ENCODE measurements at regions not wholly inside any gene's neighbourhood (a gene's known extent, or its start where the extent isn't known, plus 50 kb on each side); places are given as distances from the start of the nearest gene placed in this dataset.
"Not testable (repeated sequence)": the region's sequence is repeated elsewhere in the genome, so short reads cannot be mapped to it uniquely, and the experiment has no call there.

DNA sequence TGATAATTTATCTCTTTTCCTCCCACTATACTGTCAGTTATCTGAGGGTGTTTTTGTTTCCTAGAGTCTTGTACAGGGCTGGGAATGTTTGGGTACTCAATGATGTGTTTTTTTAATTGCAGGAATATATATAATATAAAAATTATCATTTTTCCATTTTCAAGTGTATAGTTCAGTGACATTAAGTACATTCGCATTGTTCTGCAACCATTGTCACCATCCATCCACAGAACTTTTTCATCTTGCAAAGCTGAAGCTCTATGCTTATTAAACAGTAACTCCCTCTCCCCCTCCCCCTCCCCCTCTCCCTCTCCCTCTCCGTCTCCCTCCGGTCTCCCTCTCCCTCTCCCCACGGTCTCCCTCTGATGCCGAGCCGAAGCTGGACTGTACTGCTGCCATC, 93.0 kb upstream of the MANSC4 start:
- no peaks in the 10 kb centered on the region for H3K36me3 Mint-ChIP-seq (ENCODE audit: insufficient read depth)
- no peaks in the 10 kb centered on the region for H3K27me3 Mint-ChIP-seq (ENCODE audit: low read depth)
- no peak overlapping the region for H3K4me3 Mint-ChIP-seq
- H3K9me3 Mint-ChIP-seq, result no peaks in the 10 kb centered on the region
- ATAC-seq (no peak), DNase-seq (no peak)
- peaks cover 13% of the 10 kb centered on the region for H3K4me1 Mint-ChIP-seq (ENCODE audit: low read depth)

DNA sequence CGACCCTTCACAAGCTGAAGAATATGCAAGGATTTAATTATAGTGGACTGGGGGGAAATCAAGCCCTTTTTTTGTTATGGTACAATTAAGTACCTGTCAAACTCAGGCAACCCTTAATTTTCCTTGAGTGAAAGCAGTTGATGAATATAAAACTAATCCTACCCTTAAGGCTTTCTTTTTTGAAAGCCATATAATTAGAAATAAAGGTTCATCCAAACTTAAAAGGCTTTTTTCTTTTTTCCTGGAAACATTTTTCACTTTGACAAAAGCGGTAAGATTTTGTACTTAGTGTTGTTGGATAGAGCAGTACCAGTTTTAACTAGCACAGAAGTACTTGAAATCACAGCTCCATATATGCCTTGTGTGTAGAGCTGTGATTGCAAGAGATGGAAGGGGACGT, 91.9 kb upstream of the MANSC4 start:
- no peak for ATAC-seq
- Mint-ChIP-seq H3K27me3 (ENCODE audit: low read depth) (no peaks in the 10 kb centered on the region), H3K4me1 (ENCODE audit: low read depth) (peaks cover 13% of the 10 kb centered on the region), H3K4me3 (no peak overlapping the region), H3K9me3 (no peaks in the 10 kb centered on the region), H3K36me3 (ENCODE audit: insufficient read depth) (no peaks in the 10 kb centered on the region)
- no peak for DNase-seq

DNA sequence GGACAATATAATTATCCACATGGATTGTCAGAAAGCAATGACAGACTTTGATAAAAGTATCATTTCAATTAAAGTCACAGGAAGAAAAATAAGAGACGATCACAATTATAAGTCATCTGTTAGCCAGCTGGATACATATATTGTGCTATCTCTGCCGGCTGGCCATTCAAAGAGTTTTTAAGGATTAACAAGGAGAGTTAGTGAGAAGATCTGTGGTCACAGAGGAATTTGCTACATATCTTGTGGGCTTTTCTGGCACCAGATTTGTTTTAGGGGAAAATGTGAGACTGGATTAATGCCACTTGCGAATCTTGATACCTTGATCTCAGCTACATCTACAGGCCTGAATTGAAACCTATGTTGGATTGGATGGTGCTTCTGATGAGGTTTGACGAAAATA, 90.9 kb upstream of the MANSC4 start:
- DNase-seq (no peak), ATAC-seq (peak in 1 of 2 donors; percentile 37)
- H3K4me3 Mint-ChIP-seq, result no peak overlapping the region
- no peaks in the 10 kb centered on the region for H3K9me3 Mint-ChIP-seq
- H3K4me1 Mint-ChIP-seq (ENCODE audit: low read depth), result peaks cover 13% of the 10 kb centered on the region
- no peaks in the 10 kb centered on the region for H3K27me3 Mint-ChIP-seq (ENCODE audit: low read depth)
- H3K36me3 Mint-ChIP-seq (ENCODE audit: insufficient read depth), result no peaks in the 10 kb centered on the region

DNA sequence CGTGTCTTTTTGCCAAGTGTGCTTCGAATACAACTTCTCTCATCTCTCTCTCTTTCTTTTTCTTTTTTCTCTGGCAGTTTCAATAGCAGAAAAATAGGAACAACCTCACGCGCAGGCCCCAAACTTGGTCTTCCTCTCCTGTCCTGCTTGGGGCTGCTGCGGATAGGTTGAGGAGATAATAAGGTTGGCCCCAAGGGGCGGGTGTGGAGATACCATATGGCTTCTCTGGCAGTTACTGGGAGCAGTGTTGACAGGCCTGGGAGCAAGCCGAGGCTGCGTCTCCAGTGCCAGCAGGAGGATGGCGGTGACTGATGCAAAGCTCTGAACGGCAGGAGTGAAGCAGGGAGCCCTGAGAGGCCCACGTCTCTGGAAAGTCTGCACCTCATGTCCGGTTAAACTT, 89.5 kb upstream of the MANSC4 start:
- ATAC-seq (no peak), DNase-seq (no peak)
- no peak overlapping the region for H3K4me3 Mint-ChIP-seq
- H3K9me3 Mint-ChIP-seq, result no peaks in the 10 kb centered on the region
- peaks cover 18% of the 10 kb centered on the region for H3K4me1 Mint-ChIP-seq (ENCODE audit: low read depth)
- H3K27me3 Mint-ChIP-seq (ENCODE audit: low read depth), result no peaks in the 10 kb centered on the region
- H3K36me3 Mint-ChIP-seq (ENCODE audit: insufficient read depth), result no peaks in the 10 kb centered on the region

DNA sequence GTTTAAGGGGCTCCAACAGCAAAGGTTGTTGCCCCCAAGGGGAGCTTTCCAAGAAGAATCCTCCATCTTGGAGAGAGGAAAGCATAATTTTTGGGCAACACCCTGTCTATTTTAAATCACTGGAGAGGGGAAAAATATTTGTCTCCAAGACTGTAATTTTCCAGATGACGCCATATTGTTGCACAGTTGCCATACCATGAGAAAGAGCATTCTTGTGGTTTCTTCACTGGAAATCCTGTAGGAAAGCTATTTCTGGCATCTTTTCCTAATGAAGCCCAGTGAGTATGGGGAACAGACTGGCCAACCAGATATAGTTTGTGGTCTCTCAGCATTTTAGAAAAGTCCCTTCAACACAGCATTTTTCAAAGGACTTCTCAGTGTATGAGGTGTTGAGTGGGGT, 88.1 kb upstream of the MANSC4 start:
- DNase-seq, result no peak
- Mint-ChIP-seq H3K36me3 (ENCODE audit: insufficient read depth) (no peaks in the 10 kb centered on the region), H3K4me1 (ENCODE audit: low read depth) (peaks cover 28% of the 10 kb centered on the region), H3K9me3 (no peaks in the 10 kb centered on the region), H3K27me3 (ENCODE audit: low read depth) (no peaks in the 10 kb centered on the region), H3K4me3 (no peak overlapping the region)
- no peak for ATAC-seq

DNA sequence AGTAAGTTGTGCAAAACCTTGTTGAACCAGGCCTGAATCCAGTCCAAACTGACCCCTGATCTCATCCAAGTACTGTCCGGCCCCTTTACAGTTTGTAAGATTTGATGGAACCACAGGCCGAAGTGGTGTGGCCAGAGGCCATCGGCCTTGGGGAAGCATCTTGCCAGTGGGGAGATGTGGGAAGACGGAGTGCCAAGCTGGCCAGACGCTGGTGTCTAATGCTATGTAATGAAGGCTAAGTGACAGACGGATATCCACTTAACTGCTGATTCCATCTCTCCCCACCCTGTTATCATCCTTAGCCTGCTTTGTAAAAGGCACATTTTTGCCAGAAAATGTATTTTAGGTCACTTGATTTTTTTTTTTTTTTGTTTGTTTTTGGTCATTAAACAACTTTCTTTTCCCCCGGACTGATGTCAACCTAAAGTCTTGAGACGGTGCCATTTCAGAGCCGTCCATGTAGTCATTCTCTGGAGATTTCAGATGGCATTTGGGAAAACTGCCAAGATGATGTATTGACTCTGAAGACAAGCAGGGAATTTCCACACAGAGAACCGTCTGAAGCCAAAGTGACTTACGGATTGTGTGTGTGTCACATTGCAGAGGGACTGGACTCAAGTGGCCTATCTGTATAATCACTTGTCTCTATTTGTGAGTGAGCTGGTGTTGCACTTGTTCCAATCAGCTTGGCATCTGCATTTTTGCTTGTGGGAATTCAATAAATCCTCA, 86.5 kb upstream of the MANSC4 start:
- H3K27me3 Mint-ChIP-seq (ENCODE audit: low read depth), result no peaks in the 10 kb centered on the region
- DNase-seq (no peak), ATAC-seq (no peak)
- H3K4me3 Mint-ChIP-seq, result no peak overlapping the region
- H3K36me3 Mint-ChIP-seq (ENCODE audit: insufficient read depth), result no peaks in the 10 kb centered on the region
- no peaks in the 10 kb centered on the region for H3K9me3 Mint-ChIP-seq
- peaks cover 30% of the 10 kb centered on the region for H3K4me1 Mint-ChIP-seq (ENCODE audit: low read depth)

DNA sequence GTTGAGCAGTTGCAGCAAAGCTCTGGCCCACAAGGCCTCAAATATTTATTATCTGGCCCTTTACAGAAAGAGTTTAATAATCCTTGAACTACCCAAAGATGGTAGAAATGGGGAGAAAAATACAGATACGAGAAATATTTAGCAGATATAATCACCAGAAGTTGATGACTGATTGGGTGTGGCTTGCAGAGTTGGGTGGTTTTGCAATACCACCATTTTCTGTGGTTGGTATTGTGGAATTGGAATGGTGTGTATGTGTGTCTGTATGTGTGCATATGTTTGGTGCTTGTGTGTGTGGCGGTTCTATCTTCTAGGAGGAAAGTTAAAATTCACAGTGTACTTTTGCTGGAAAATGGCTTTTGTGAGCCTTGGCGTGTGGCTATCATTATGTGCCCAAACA, 85.4 kb upstream of the MANSC4 start:
- no peak overlapping the region for H3K4me3 Mint-ChIP-seq
- H3K4me1 Mint-ChIP-seq (ENCODE audit: low read depth), result peaks cover 21% of the 10 kb centered on the region
- no peaks in the 10 kb centered on the region for H3K36me3 Mint-ChIP-seq (ENCODE audit: insufficient read depth)
- DNase-seq (no peak), ATAC-seq (no peak)
- no peaks in the 10 kb centered on the region for H3K9me3 Mint-ChIP-seq
- H3K27me3 Mint-ChIP-seq (ENCODE audit: low read depth), result no peaks in the 10 kb centered on the region

DNA sequence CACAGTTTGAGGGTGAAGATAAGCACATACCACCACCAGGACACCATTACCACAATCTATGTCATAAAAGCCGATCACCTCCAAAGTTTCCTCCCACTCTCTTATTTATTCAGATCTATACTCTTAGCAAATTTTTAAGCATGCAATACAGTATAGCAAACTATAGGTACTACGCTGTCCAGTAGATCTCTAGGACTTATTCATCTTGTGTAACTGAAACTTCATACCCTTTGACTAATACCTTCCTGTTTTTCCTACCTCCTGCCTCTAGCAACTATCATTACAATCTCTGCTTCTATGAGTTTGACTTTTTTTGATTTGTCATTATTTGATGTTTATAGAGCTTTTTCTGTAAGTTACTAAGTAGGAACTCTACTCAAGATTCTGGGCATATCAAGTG, 84.5 kb upstream of the MANSC4 start:
- Mint-ChIP-seq H3K4me1 (ENCODE audit: low read depth) (peaks cover 21% of the 10 kb centered on the region), H3K27me3 (ENCODE audit: low read depth) (no peaks in the 10 kb centered on the region), H3K36me3 (ENCODE audit: insufficient read depth) (no peaks in the 10 kb centered on the region), H3K4me3 (no peak overlapping the region), H3K9me3 (no peaks in the 10 kb centered on the region)
- ATAC-seq (peak; percentile 77 to 88), DNase-seq (no peak)

DNA sequence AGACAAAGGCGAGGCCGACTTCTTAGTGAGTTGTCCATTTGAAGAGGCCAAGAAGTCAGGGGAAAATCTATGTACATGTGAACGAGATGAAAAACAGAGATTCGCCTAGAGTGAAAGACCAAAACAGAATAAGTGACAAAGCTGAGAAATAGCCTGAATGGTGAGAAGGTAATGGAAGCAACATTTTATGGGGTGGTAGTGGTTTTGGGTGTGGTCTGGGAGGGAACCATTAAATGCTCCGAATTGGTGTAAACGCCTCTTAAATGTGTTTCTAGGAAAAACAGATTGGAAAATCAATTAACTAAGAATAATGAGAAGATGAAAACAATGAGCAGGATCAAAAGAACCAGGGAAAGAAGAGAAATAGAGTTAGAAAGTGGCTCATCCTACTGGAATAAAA, 83.8 kb upstream of the MANSC4 start:
- no peak for DNase-seq
- Mint-ChIP-seq H3K9me3 (no peaks in the 10 kb centered on the region), H3K36me3 (ENCODE audit: insufficient read depth) (no peaks in the 10 kb centered on the region), H3K27me3 (ENCODE audit: low read depth) (peaks cover 4% of the 10 kb centered on the region), H3K4me1 (ENCODE audit: low read depth) (peaks cover 21% of the 10 kb centered on the region), H3K4me3 (no peak overlapping the region)
- ATAC-seq, result no peak

DNA sequence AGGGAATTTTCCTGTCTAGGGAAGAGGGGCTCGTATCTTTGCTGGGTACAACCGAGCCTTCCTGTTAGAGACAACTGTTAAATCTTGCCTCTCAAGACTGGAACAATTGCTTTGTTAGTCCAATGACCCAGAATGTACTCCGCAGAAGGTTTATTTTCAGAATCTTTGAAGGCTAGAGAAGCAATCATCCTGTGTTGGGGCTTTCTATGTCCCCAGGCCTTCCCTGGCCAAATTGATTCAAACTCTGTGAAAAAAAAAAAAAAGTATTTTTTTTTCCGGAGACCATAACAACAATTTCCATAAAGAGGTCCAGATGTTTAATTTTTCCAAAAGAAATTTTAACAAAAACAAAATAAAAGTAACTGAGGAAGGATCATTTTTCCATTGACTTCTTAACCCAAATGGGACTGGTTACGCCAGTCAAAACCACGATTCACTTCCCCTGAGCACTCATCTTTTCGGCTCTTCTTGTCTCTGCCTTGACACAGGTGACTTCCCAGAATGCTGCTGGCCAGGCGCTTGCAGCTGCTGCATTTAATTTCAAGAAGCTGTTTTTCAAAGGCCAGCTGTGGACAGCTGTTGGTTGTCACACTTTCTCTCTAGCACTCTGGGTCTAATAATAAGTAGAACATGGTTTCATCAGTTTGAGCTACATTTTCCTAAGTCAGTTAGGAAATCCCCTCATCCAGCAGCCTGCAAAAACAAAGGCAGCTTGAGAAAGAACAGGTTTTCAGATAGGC, 81.6 kb upstream of the MANSC4 start:
- Mint-ChIP-seq H3K27me3 (ENCODE audit: low read depth) (peaks cover 6% of the 10 kb centered on the region), H3K4me1 (ENCODE audit: low read depth) (peaks cover 21% of the 10 kb centered on the region), H3K9me3 (no peaks in the 10 kb centered on the region), H3K4me3 (no peak overlapping the region), H3K36me3 (ENCODE audit: insufficient read depth) (no peaks in the 10 kb centered on the region)
- ATAC-seq, result peak in 1 of 2 donors; percentile 17
- no peak for DNase-seq

DNA sequence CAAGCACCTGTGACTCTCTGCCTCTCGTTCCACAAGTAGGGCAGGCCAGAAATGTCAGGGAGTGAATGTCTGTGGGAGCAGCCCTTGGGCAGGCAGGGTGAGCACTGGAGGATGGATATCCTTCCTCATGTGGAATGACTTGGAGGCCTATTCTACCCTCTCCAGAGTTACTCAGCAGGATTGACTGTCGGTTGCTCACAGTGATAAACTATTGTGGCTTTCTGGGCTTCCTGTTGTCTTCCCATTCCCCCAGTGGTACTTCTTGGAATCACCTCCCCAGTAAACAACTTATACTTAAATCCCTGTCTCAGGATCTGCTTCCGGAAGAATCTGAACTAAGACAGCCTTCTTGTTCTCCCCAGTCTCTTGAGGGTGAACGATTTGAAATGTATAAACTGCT, 79.6 kb upstream of the MANSC4 start:
- H3K27me3 Mint-ChIP-seq (ENCODE audit: low read depth), result peaks cover 8% of the 10 kb centered on the region
- peaks cover 14% of the 10 kb centered on the region for H3K4me1 Mint-ChIP-seq (ENCODE audit: low read depth)
- no peak overlapping the region for H3K4me3 Mint-ChIP-seq
- DNase-seq, result no peak
- no peak for ATAC-seq
- no peaks in the 10 kb centered on the region for H3K36me3 Mint-ChIP-seq (ENCODE audit: insufficient read depth)
- no peaks in the 10 kb centered on the region for H3K9me3 Mint-ChIP-seq

DNA sequence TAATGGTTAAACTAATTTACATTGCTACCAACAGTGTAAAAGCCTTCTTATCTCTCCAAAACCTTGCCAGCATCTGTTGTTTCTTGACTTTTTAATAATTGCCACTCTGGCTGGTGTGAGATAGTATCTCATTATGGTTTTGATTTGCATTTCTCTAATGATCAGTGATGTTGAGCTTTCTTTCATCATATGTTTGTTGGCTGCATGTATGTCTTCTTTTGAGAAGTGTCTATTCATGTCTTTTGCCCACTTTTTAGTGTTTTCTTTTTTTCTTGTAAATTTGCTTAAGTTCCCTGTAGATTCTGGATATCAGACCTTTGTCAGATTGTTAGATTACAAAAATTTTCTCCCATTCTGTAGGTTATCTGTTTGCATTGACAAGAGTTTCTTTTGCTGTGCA, 77.0 kb upstream of the MANSC4 start:
- H3K36me3 Mint-ChIP-seq (ENCODE audit: insufficient read depth); H3K9me3 Mint-ChIP-seq; H3K4me1 Mint-ChIP-seq (ENCODE audit: low read depth); H3K27me3 Mint-ChIP-seq (ENCODE audit: low read depth); H3K4me3 Mint-ChIP-seq; DNase-seq; ATAC-seq: not testable (repeated sequence)

DNA sequence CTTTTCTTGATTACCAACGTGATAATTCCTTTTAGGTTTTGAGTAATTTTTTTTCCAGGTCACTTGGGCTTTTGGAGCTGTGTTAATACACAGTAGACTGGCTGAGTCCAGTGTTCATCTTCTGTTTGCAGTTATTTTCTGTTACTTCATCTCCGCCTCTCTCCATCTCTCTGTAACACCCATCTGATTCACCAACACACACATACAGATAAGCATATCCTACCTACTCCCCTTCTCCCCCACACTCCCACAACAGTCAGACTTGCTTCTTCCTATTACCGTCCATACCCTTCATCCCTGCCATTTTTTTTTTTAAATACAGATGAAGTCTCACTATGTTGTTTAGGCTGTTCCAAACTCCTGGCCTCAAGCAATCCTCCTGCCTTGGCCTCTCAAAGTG, 72.7 kb upstream of the MANSC4 start:
- ATAC-seq, result no peak

More for the DNA sequence above, 72.7 kb upstream of the MANSC4 start:
- Mint-ChIP-seq H3K4me1 (ENCODE audit: low read depth) (no peaks in the 10 kb centered on the region), H3K27me3 (ENCODE audit: low read depth) (peaks cover 4% of the 10 kb centered on the region), H3K4me3 (no peak overlapping the region), H3K36me3 (ENCODE audit: insufficient read depth) (no peaks in the 10 kb centered on the region), H3K9me3 (peaks cover 16% of the 10 kb centered on the region)
- DNase-seq, result no peak

Data from activated T-cell treated with anti-CD3 and anti-CD28 coated beads, Interleukin-2, amount 50 U/mL, for 4 hours (primary cell).